ENCODE measurements at regions not wholly inside any gene's neighbourhood (a gene's known extent, or its start where the extent isn't known, plus 50 kb on each side); places are given as distances from the start of the nearest gene placed in this dataset.
"Not testable (repeated sequence)": the region's sequence is repeated elsewhere in the genome, so short reads cannot be mapped to it uniquely, and the experiment has no call there.

GRCh38 chr9:94387338-94388010 lies 59.0 kb upstream of the NUTM2F start:
- not testable (repeated sequence) for DNase-seq (ENCODE audit: low read depth)

GRCh38 chr9:94388011-94388406 lies 59.6 kb upstream of the NUTM2F start:
- not testable (repeated sequence) for DNase-seq (ENCODE audit: low read depth)

- DNase-seq (ENCODE audit: low read depth): not testable (repeated sequence)
Measured at GRCh38 chr9:94390425-94391098, 62.1 kb upstream of the NUTM2F start.

- DNase-seq (ENCODE audit: low read depth): not testable (repeated sequence)
Measured at GRCh38 chr9:94392971-94393624, 64.7 kb upstream of the NUTM2F start.

GRCh38 chr9:94397766-94398379 lies 69.4 kb upstream of the NUTM2F start:
- DNase-seq (ENCODE audit: low read depth): not testable (repeated sequence)

- DNase-seq (ENCODE audit: low read depth): not testable (repeated sequence)
Measured at GRCh38 chr9:94400461-94400860, 72.0 kb upstream of the NUTM2F start.

GRCh38 chr9:94402795-94403194 lies 74.4 kb upstream of the NUTM2F start:
- DNase-seq (ENCODE audit: low read depth): not testable (repeated sequence)

- not testable (repeated sequence) for DNase-seq (ENCODE audit: low read depth)
Measured at GRCh38 chr9:94403571-94403970, 75.1 kb upstream of the NUTM2F start.

- DNase-seq (ENCODE audit: low read depth): not testable (repeated sequence)
Measured at GRCh38 chr9:94413665-94414064, 85.2 kb upstream of the NUTM2F start.

GRCh38 chr9:94415111-94415510 lies 86.7 kb upstream of the NUTM2F start:
- not testable (repeated sequence) for DNase-seq (ENCODE audit: low read depth)

GRCh38 chr9:94420098-94420497 lies 91.7 kb upstream of the NUTM2F start:
- DNase-seq (ENCODE audit: low read depth): not testable (repeated sequence)

- DNase-seq (ENCODE audit: low read depth): not testable (repeated sequence)
Measured at GRCh38 chr9:94421951-94422350, 93.5 kb upstream of the NUTM2F start.

- not testable (repeated sequence) for DNase-seq (ENCODE audit: low read depth)
Measured at GRCh38 chr9:94425312-94425711, 96.9 kb upstream of the NUTM2F start.

- DNase-seq (ENCODE audit: low read depth): not testable (repeated sequence)
Measured at GRCh38 chr9:94437128-94437527, 108.7 kb upstream of the NUTM2F start.

GRCh38 chr9:94438336-94438735 lies 109.9 kb upstream of the NUTM2F start:
- not testable (repeated sequence) for DNase-seq (ENCODE audit: low read depth)

- DNase-seq (ENCODE audit: low read depth): not testable (repeated sequence)
Measured at GRCh38 chr9:94441146-94441545, 112.7 kb upstream of the NUTM2F start.

- DNase-seq (ENCODE audit: low read depth): no peak
Measured at GRCh38 chr9:94441796-94442195, 113.1 kb upstream of the PCAT7 start.

GRCh38 chr9:94443032-94443722 lies 111.7 kb upstream of the PCAT7 start:
- no peak for DNase-seq (ENCODE audit: low read depth)

- DNase-seq (ENCODE audit: low read depth): no peak
Measured at GRCh38 chr9:94445863-94446262, 109.0 kb upstream of the PCAT7 start.

GRCh38 chr9:94449486-94449885 lies 105.4 kb upstream of the PCAT7 start:
- no peak for DNase-seq (ENCODE audit: low read depth)

GRCh38 chr9:94464790-94465189 lies 90.1 kb upstream of the PCAT7 start:
- DNase-seq (ENCODE audit: low read depth): no peak

- not testable (repeated sequence) for DNase-seq (ENCODE audit: low read depth)
Measured at GRCh38 chr9:94472063-94472462, 82.8 kb upstream of the PCAT7 start.

Data from forelimb muscle (tissue), 1 donor.